ENCODE measurements at regions not wholly inside any gene's neighbourhood (a gene's known extent, or its start where the extent isn't known, plus 50 kb on each side); places are given as distances from the start of the nearest gene placed in this dataset.

DNA sequence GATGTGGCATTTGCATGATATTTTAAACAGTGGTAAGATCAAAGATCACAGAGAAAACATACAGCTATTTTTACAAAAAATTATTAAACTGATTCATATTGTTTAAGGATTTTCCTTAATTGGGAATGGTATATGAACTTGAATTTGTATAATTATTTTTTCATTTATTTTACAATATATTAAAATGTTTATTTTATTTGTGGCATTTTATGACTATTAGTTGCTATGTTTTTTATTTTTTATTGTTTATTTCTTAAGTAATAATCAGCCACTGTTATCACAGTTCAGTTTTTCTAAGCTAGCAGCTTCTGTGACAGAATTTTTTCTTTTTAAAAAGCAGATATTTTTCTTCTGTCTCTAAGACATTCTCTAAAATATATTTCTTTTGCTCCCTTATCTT lies 387.0 kb upstream of the KHDRBS2 start:
- H3K4me1 Mint-ChIP-seq, result no peaks in the 10 kb centered on the region
- no peaks in the 10 kb centered on the region for H3K4me1 ChIP-seq (ENCODE audit: insufficient read depth)
- ATAC-seq (no peak), DNase-seq (ENCODE audit: low spot score) (no peak)
- TF ChIP-seq, protein P1, sequence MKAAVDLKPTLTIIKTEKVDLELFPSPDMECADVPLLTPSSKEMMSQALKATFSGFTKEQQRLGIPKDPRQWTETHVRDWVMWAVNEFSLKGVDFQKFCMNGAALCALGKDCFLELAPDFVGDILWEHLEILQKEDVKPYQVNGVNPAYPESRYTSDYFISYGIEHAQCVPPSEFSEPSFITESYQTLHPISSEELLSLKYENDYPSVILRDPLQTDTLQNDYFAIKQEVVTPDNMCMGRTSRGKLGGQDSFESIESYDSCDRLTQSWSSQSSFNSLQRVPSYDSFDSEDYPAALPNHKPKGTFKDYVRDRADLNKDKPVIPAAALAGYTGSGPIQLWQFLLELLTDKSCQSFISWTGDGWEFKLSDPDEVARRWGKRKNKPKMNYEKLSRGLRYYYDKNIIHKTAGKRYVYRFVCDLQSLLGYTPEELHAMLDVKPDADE (IDR thresholded peaks at IDR 0.05), result no peak
- TF ChIP-seq EZH2 (IDR thresholded peaks at IDR 0.05; ENCODE audit: low read depth, unreplicated experiment) (no peak), ZNF114 (CRISPR knock-in tag; IDR thresholded peaks at IDR 0.05) (no peak), CREB1 (CRISPR knock-in tag; IDR thresholded peaks at IDR 0.05; ENCODE audit: low read depth) (no peak), POLR2AphosphoS5 (IDR thresholded peaks at IDR 0.05; ENCODE audit: low read depth) (no peak), ZNF331 (CRISPR knock-in tag; IDR thresholded peaks at IDR 0.05; ENCODE audit: low read depth) (no peak), JUNB (IDR thresholded peaks at IDR 0.05; ENCODE audit: unreplicated experiment) (no peak), NANOG (IDR thresholded peaks at IDR 0.05; ENCODE audit: borderline replicate concordance) (no peak), STAT1 (IDR thresholded peaks at IDR 0.05; ENCODE audit: unreplicated experiment) (no peak), EZH2phosphoT487 (IDR thresholded peaks at IDR 0.05; ENCODE audit: unreplicated experiment) (no peak)
- TF ChIP-seq, protein P2, sequence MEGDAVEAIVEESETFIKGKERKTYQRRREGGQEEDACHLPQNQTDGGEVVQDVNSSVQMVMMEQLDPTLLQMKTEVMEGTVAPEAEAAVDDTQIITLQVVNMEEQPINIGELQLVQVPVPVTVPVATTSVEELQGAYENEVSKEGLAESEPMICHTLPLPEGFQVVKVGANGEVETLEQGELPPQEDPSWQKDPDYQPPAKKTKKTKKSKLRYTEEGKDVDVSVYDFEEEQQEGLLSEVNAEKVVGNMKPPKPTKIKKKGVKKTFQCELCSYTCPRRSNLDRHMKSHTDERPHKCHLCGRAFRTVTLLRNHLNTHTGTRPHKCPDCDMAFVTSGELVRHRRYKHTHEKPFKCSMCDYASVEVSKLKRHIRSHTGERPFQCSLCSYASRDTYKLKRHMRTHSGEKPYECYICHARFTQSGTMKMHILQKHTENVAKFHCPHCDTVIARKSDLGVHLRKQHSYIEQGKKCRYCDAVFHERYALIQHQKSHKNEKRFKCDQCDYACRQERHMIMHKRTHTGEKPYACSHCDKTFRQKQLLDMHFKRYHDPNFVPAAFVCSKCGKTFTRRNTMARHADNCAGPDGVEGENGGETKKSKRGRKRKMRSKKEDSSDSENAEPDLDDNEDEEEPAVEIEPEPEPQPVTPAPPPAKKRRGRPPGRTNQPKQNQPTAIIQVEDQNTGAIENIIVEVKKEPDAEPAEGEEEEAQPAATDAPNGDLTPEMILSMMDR (conservative IDR thresholded peaks at IDR 0.05; ENCODE audit: low read depth in 2 of 2), result no peak
- TF ChIP-seq, protein P3, sequence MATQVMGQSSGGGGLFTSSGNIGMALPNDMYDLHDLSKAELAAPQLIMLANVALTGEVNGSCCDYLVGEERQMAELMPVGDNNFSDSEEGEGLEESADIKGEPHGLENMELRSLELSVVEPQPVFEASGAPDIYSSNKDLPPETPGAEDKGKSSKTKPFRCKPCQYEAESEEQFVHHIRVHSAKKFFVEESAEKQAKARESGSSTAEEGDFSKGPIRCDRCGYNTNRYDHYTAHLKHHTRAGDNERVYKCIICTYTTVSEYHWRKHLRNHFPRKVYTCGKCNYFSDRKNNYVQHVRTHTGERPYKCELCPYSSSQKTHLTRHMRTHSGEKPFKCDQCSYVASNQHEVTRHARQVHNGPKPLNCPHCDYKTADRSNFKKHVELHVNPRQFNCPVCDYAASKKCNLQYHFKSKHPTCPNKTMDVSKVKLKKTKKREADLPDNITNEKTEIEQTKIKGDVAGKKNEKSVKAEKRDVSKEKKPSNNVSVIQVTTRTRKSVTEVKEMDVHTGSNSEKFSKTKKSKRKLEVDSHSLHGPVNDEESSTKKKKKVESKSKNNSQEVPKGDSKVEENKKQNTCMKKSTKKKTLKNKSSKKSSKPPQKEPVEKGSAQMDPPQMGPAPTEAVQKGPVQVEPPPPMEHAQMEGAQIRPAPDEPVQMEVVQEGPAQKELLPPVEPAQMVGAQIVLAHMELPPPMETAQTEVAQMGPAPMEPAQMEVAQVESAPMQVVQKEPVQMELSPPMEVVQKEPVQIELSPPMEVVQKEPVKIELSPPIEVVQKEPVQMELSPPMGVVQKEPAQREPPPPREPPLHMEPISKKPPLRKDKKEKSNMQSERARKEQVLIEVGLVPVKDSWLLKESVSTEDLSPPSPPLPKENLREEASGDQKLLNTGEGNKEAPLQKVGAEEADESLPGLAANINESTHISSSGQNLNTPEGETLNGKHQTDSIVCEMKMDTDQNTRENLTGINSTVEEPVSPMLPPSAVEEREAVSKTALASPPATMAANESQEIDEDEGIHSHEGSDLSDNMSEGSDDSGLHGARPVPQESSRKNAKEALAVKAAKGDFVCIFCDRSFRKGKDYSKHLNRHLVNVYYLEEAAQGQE (IDR thresholded peaks at IDR 0.05; ENCODE audit: unreplicated experiment), result no peak
- TF ChIP-seq, protein P4, sequence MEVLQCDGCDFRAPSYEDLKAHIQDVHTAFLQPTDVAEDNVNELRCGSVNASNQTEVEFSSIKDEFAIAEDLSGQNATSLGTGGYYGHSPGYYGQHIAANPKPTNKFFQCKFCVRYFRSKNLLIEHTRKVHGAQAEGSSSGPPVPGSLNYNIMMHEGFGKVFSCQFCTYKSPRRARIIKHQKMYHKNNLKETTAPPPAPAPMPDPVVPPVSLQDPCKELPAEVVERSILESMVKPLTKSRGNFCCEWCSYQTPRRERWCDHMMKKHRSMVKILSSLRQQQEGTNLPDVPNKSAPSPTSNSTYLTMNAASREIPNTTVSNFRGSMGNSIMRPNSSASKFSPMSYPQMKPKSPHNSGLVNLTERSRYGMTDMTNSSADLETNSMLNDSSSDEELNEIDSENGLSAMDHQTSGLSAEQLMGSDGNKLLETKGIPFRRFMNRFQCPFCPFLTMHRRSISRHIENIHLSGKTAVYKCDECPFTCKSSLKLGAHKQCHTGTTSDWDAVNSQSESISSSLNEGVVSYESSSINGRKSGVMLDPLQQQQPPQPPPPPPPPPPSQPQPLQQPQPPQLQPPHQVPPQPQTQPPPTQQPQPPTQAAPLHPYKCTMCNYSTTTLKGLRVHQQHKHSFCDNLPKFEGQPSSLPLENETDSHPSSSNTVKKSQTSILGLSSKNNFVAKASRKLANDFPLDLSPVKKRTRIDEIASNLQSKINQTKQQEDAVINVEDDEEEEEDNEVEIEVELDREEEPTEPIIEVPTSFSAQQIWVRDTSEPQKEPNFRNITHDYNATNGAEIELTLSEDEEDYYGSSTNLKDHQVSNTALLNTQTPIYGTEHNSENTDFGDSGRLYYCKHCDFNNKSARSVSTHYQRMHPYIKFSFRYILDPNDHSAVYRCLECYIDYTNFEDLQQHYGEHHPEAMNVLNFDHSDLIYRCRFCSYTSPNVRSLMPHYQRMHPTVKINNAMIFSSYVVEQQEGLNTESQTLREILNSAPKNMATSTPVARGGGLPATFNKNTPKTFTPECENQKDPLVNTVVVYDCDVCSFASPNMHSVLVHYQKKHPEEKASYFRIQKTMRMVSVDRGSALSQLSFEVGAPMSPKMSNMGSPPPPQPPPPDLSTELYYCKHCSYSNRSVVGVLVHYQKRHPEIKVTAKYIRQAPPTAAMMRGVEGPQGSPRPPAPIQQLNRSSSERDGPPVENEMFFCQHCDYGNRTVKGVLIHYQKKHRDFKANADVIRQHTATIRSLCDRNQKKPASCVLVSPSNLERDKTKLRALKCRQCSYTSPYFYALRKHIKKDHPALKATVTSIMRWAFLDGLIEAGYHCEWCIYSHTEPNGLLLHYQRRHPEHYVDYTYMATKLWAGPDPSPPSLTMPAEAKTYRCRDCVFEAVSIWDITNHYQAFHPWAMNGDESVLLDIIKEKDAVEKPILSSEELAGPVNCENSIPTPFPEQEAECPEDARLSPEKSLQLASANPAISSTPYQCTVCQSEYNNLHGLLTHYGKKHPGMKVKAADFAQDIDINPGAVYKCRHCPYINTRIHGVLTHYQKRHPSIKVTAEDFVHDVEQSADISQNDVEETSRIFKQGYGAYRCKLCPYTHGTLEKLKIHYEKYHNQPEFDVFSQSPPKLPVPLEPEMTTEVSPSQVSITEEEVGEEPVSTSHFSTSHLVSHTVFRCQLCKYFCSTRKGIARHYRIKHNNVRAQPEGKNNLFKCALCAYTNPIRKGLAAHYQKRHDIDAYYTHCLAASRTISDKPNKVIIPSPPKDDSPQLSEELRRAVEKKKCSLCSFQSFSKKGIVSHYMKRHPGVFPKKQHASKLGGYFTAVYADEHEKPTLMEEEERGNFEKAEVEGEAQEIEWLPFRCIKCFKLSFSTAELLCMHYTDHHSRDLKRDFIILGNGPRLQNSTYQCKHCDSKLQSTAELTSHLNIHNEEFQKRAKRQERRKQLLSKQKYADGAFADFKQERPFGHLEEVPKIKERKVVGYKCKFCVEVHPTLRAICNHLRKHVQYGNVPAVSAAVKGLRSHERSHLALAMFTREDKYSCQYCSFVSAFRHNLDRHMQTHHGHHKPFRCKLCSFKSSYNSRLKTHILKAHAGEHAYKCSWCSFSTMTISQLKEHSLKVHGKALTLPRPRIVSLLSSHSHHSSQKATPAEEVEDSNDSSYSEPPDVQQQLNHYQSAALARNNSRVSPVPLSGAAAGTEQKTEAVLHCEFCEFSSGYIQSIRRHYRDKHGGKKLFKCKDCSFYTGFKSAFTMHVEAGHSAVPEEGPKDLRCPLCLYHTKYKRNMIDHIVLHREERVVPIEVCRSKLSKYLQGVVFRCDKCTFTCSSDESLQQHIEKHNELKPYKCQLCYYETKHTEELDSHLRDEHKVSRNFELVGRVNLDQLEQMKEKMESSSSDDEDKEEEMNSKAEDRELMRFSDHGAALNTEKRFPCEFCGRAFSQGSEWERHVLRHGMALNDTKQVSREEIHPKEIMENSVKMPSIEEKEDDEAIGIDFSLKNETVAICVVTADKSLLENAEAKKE (CRISPR knock-in tag; IDR thresholded peaks at IDR 0.05), result no peak
- no peaks in the 10 kb centered on the region for H3K36me3 ChIP-seq (ENCODE audit: insufficient read depth)
- no peak overlapping the region for H3K4me2 ChIP-seq
- no peaks in the 10 kb centered on the region for H3F3A ChIP-seq (replicated peaks; ENCODE audit: low read depth)
- H3K36me3 Mint-ChIP-seq (ENCODE audit: low read depth), result peaks cover 8% of the 10 kb centered on the region; the same call in 2 of the 3 replicates
- no peak overlapping the region for H3K27ac Mint-ChIP-seq
- no peaks in the 10 kb centered on the region for H3K27me3 ChIP-seq (ENCODE audit: insufficient read depth)
- peaks cover 14% of the 10 kb centered on the region for H3K9me3 Mint-ChIP-seq
- H3K9me2 ChIP-seq (ENCODE audit: insufficient read depth), result no peaks in the 10 kb centered on the region
- no peak overlapping the region for H3K4me3 ChIP-seq
- no peaks in the 10 kb centered on the region for H3K79me2 ChIP-seq (replicated peaks; ENCODE audit: insufficient read depth)
- H3K27ac ChIP-seq (ENCODE audit: low read depth), result no peak overlapping the region
- no peak overlapping the region for H2AFZ ChIP-seq
- H3K27me3 Mint-ChIP-seq (ENCODE audit: insufficient read depth, low read depth, poor library complexity), result no peaks in the 10 kb centered on the region
- H3K4me3 Mint-ChIP-seq, result no peak overlapping the region
- no peaks in the 10 kb centered on the region for H4K20me1 ChIP-seq (replicated peaks; ENCODE audit: insufficient read depth)

Data from GM23338 (cell line).